Osteoblast (primary cell): ENCODE measurements at regions not wholly inside any gene's neighbourhood (a gene's known extent, or its start where the extent isn't known, plus 50 kb on each side); places are given as distances from the start of the nearest gene placed in this dataset.

Experiments used
- DNase-seq: peaks from one replicate; pipeline ENCODE4 v3.0.0; 2011; ENCODE audit warnings: low spot score, mixed read lengths; ENCODE audit not compliant: insufficient read length; ENCODE audit errors: missing footprints
- H2AFZ ChIP-seq: 2 replicates; pipeline ENCODE4 v1.6.0; 2011; ENCODE audit warnings: mild to moderate bottlenecking, low read length
- H3K27ac ChIP-seq: 2 replicates; pipeline ENCODE4 v1.5.1; 2011; ENCODE audit warnings: mild to moderate bottlenecking, low read depth, low read length, moderate library complexity
- H3K27me3 ChIP-seq: 2 replicates; pipeline ENCODE4 v1.6.0; 2012; ENCODE audit warnings: mild to moderate bottlenecking, control low read depth, inconsistent platforms, low read length, moderate library complexity; ENCODE audit not compliant: insufficient read depth
- H3K36me3 ChIP-seq: 2 replicates; pipeline ENCODE4 v1.5.1; 2011; ENCODE audit warnings: mild to moderate bottlenecking, low read length, control low read depth, moderate library complexity; ENCODE audit not compliant: insufficient read depth
- H3K4me1 ChIP-seq: 2 replicates; pipeline ENCODE4 v1.5.1; 2011; ENCODE audit warnings: mild to moderate bottlenecking, low read length, control low read depth, moderate library complexity; ENCODE audit not compliant: insufficient read depth
- H3K4me2 ChIP-seq: 2 replicates; pipeline ENCODE4 v1.6.0; 2011; ENCODE audit warnings: mild to moderate bottlenecking, low read length; ENCODE audit not compliant: insufficient read depth
- H3K4me3 ChIP-seq: fragments of 200-600 bp; sonication (generic); 3 replicates; pipeline ENCODE4 v1.5.1; 2012; ENCODE audit warnings: mild to moderate bottlenecking, low read length, inconsistent platforms; ENCODE audit not compliant: insufficient read depth
- H3K79me2 ChIP-seq: 2 replicates; pipeline ENCODE4 v1.6.0; 2012; ENCODE audit warnings: mild to moderate bottlenecking, low read length, control low read depth, inconsistent platforms; ENCODE audit not compliant: insufficient read depth
- H3K9me3 ChIP-seq: 2 replicates; pipeline ENCODE4 v1.5.1; 2011; ENCODE audit warnings: low read depth, low read length, control low read depth
- H4K20me1 ChIP-seq: 2 replicates; pipeline ENCODE4 v1.6.0; 2012; ENCODE audit warnings: mild to moderate bottlenecking, low read length, control low read depth; ENCODE audit not compliant: insufficient read depth
- CTCF ChIP-seq: IDR thresholded peaks from 2 replicates; pipeline ENCODE4 v1.5.1; 2011; ENCODE audit warnings: mild to moderate bottlenecking, low read depth, low read length, moderate library complexity; ENCODE audit errors: extremely low read depth

DNA sequence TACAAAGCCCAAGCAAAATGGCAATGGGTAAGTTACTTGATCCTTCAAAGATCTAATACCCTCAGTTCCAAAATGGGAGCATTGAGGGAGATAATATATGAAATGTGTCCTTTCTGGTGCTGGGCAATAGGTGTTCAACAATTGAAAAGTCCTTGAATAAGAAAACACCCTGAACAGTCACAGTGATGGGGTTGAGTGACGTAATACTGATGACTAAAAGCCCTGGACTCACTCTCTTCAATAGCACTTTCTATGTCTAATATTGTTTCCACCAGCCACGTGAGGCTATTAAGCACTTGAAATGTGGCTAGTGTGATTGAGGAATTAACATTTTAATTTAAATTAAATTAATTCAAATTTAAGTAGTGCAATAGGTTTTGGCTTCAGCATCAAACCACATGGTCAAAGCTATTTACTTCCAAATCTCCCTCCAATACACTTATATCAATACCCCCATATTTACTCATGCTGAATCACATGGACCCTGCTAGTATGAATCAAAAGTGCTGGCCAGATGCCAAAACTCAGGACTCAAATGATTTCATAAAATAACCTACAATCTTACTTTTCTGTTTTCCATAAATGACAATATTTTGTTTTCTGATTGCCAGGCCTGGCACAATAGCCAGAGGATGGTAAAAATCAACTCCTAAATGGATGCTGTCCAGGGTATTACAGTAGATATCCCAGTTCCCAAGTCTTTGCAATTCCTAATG is 516.2 kb downstream of the HAPSTR1 start:
- DNase-seq = no peak

DNA sequence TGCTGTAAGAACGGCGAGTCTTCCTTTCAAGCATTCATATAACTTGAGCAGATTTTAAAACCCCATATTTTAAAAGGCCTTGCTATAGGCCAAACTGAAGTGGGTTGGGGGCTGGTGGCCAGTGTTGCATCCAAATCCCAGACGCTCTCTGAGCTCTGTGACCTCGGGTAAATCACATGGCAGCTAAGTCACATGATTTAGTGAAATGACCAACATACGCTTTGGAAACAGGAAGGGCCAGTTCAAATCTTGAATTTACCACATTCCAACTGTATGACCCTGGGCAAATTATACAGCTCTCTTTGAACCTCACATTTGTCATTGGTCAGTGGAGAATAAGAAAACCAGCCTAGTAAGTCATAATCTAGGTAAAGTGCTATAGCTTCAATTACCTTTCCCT is 519.3 kb downstream of the HAPSTR1 start:
- no peaks in the 10 kb centered on the region for H3K4me1 ChIP-seq
- H3K9me3 ChIP-seq = no peaks in the 10 kb centered on the region
- no peaks in the 10 kb centered on the region for H3K27me3 ChIP-seq
- no peak overlapping the region for H3K27ac ChIP-seq
- H2AFZ ChIP-seq = no peak overlapping the region
- H3K4me3 ChIP-seq = no peak overlapping the region
- no peak overlapping the region for H3K4me2 ChIP-seq
- no peaks in the 10 kb centered on the region for H3K36me3 ChIP-seq
- no peak for DNase-seq
- H3K79me2 ChIP-seq = no peaks in the 10 kb centered on the region
- H4K20me1 ChIP-seq = no peaks in the 10 kb centered on the region
- no peak for TF ChIP-seq CTCF

More for the DNA sequence above, 516.2 kb downstream of the HAPSTR1 start:
- no peaks in the 10 kb centered on the region for H3K79me2 ChIP-seq
- H3K4me3 ChIP-seq = no peak overlapping the region
- H3K36me3 ChIP-seq = no peaks in the 10 kb centered on the region
- H3K9me3 ChIP-seq = no peaks in the 10 kb centered on the region
- no peak overlapping the region for H3K27ac ChIP-seq
- no peak overlapping the region for H2AFZ ChIP-seq
- H3K4me2 ChIP-seq = no peak overlapping the region
- no peaks in the 10 kb centered on the region for H4K20me1 ChIP-seq
- H3K4me1 ChIP-seq = no peaks in the 10 kb centered on the region
- H3K27me3 ChIP-seq = no peaks in the 10 kb centered on the region
- no peak for TF ChIP-seq CTCF

- Histone ChIP-seq H3K4me1 (no peaks in the 10 kb centered on the region), H3K4me2 (no peak overlapping the region), H3K9me3 (no peaks in the 10 kb centered on the region), H3K79me2 (no peaks in the 10 kb centered on the region), H3K36me3 (no peaks in the 10 kb centered on the region), H3K27ac (no peak overlapping the region), H3K4me3 (no peak overlapping the region), H2AFZ (no peak overlapping the region), H4K20me1 (no peaks in the 10 kb centered on the region), H3K27me3 (no peaks in the 10 kb centered on the region)
- no peak for DNase-seq
- no peak for TF ChIP-seq CTCF
Observed at GRCh38 chr16:9612267-9612666, 520.8 kb downstream of the HAPSTR1 start.

DNA sequence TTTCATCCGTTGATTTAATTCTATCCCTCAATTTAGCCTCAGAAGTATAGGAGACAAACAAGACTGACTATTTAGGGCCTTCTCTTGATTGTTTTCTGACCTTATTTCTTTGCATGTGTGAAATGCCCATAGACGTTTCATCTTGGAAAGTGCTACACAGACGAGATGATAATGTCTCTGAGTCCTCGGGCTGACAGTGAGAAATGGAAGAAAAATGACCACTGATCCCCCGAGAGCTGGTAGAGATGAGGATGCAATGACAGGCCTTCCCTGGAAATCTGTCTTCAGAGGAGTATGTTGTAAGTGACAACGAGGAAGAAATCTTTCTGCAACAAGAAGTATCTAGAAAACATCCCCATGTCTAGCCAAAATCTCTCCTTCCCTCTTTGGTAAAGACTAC is 522.9 kb downstream of the HAPSTR1 start:
- Histone ChIP-seq H3K36me3 (no peaks in the 10 kb centered on the region), H3K27ac (no peak overlapping the region), H3K4me3 (no peak overlapping the region), H3K4me1 (no peaks in the 10 kb centered on the region), H4K20me1 (no peaks in the 10 kb centered on the region), H2AFZ (no peak overlapping the region), H3K4me2 (no peak overlapping the region), H3K79me2 (no peaks in the 10 kb centered on the region), H3K9me3 (no peaks in the 10 kb centered on the region), H3K27me3 (no peaks in the 10 kb centered on the region)
- no peak for DNase-seq
- TF ChIP-seq CTCF = no peak
